ENCODE measurements at regions not wholly inside any gene's neighbourhood (a gene's known extent, or its start where the extent isn't known, plus 50 kb on each side); places are given as distances from the start of the nearest gene placed in this dataset.

GRCh38 chr6:134821928-134822864, 127.7 kb downstream of the ALDH8A1 start:
- no peak overlapping the region for H3K27ac ChIP-seq
- TF ChIP-seq, protein P1, sequence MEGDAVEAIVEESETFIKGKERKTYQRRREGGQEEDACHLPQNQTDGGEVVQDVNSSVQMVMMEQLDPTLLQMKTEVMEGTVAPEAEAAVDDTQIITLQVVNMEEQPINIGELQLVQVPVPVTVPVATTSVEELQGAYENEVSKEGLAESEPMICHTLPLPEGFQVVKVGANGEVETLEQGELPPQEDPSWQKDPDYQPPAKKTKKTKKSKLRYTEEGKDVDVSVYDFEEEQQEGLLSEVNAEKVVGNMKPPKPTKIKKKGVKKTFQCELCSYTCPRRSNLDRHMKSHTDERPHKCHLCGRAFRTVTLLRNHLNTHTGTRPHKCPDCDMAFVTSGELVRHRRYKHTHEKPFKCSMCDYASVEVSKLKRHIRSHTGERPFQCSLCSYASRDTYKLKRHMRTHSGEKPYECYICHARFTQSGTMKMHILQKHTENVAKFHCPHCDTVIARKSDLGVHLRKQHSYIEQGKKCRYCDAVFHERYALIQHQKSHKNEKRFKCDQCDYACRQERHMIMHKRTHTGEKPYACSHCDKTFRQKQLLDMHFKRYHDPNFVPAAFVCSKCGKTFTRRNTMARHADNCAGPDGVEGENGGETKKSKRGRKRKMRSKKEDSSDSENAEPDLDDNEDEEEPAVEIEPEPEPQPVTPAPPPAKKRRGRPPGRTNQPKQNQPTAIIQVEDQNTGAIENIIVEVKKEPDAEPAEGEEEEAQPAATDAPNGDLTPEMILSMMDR (IDR thresholded peaks at IDR 0.05), result no peak
- TF ChIP-seq POLR2A (IDR thresholded peaks at IDR 0.05), result no peak
- WGBS, 2 donors, result 76 to 84% methylated on average over 9 to 10 of the region's 10 CpGs
- peaks cover 2 to 37% (median 13%) of the 10 kb centered on the region in 3 donors for H3K4me1 ChIP-seq
- H3K9me3 ChIP-seq, result no peaks in the 10 kb centered on the region
- intact Hi-C loops (cut with DNase I), result loop anchor here (5.0 kb wide), 1 partner anchor 655 kb away; no protein-coding TSS in a partner anchor
- no peak for DNase-seq
- H3K27me3 ChIP-seq, result no peaks in the 10 kb centered on the region
- no peak overlapping the region for H3K4me3 ChIP-seq
- H3K36me3 ChIP-seq, result no peaks in the 10 kb centered on the region

DNA sequence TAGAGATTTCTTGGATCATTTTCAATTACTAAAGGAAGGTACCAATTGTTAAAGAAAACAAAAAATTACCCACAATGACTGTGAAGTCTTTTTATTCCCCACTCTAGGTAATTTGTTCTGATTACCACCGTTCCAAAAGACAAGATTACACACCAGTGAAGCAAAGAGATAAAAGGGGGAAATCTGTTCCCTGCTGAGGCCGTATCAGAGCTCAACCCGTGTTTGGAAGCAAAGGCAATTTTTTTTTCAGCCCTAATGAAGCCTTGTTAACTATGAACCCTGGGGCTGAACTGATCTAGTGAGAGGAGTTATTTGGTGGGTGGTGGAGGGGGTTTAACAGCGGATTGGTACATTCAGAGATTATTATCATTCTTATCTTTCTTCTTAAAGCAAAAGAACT, 128.5 kb downstream of the ALDH8A1 start:
- H3K36me3 ChIP-seq, result no peaks in the 10 kb centered on the region
- WGBS, 2 donors, result 61 to 66% methylated on average over 4 of the region's 4 CpGs
- TF ChIP-seq, protein P1 (IDR thresholded peaks at IDR 0.05), result no peak
- no peak for TF ChIP-seq POLR2A (IDR thresholded peaks at IDR 0.05)
- no peak overlapping the region for H3K4me3 ChIP-seq
- peaks cover 0 to 29% (median 8%) of the 10 kb centered on the region in 3 donors for H3K4me1 ChIP-seq
- DNase-seq, result no peak
- intact Hi-C loops (cut with DNase I), result loop anchor here (5.0 kb wide), 1 partner anchor 654 kb away; no protein-coding TSS in a partner anchor
- no peaks in the 10 kb centered on the region for H3K27me3 ChIP-seq
- no peak overlapping the region for H3K27ac ChIP-seq
- H3K9me3 ChIP-seq, result no peaks in the 10 kb centered on the region

DNA sequence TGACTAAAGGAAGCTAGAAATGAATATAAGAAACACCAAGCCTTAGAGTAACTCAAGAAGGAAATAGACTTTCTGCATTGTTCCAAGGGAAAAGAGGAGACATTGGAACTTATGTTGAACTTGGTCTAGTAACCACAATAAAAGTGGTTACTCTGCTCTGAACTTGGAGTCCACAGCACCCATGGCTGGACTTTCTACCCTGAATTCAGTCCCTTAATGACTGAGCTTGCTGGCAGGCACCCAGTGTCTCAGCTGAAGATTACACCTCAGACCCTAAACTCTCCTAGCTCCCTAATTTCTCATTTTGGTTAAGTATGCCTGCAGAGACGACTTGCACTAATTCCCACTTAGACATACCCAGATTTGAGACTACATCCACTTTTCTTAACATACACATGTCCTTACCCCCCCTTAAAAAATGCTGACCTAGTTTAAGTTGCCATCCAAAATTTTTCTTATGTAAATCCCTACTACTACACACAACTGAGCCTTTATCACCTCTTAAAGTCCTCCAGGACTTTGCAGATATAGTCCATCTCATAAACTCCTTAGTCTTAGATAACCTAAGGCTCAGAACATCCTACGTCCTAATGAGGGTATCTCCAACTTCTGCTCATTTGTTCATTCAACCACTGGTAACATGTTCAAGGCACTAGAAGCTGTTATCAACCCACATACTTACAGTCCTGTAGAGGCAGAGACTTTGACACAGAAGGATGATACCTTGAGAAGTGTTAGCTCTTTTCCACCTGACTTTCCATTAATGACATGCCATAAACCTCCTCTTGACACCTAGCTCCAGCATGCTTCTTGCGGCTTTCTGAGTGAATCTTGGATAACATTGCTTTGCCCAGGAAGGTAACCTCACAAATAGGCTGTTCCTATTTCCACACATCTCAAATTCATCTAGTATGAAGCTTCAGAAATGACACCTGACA, 129.8 kb downstream of the ALDH8A1 start:
- no peak for TF ChIP-seq POLR2A (IDR thresholded peaks at IDR 0.05)
- TF ChIP-seq, protein P1 (IDR thresholded peaks at IDR 0.05), result no peak
- 88 to 92% methylated on average over 3 of the region's 3 CpGs for WGBS, 2 donors

GRCh38 chr6:134819236-134819635, 130.7 kb downstream of the ALDH8A1 start:
- TF ChIP-seq POLR2A (IDR thresholded peaks at IDR 0.05), result no peak
- TF ChIP-seq, protein P1 (IDR thresholded peaks at IDR 0.05), result no peak
- no peak overlapping the region for H3K4me3 ChIP-seq
- intact Hi-C loops (cut with DNase I), result loop anchor here (10.0 kb wide), 1 partner anchor 174 kb away; no protein-coding TSS in a partner anchor
- H3K27ac ChIP-seq, result no peak overlapping the region
- H3K36me3 ChIP-seq, result no peaks in the 10 kb centered on the region
- H3K27me3 ChIP-seq, result no peaks in the 10 kb centered on the region
- 83 to 86% methylated on average over 2 of the region's 2 CpGs for WGBS, 2 donors
- no peak for DNase-seq
- peaks cover 0 to 26% (median 6%) of the 10 kb centered on the region in 3 donors for H3K4me1 ChIP-seq
- no peaks in the 10 kb centered on the region for H3K9me3 ChIP-seq

More for the DNA sequence above, 129.8 kb downstream of the ALDH8A1 start:
- no peak for DNase-seq
- H3K27ac ChIP-seq, result no peak overlapping the region
- intact Hi-C loops (cut with DNase I), result loop anchor here (5.0 to 10.0 kb wide), 2 partner anchors 175 to 653 kb away; no protein-coding TSS in a partner anchor
- H3K4me1 ChIP-seq, result peaks cover 0 to 25% (median 6%) of the 10 kb centered on the region in 3 donors
- no peaks in the 10 kb centered on the region for H3K36me3 ChIP-seq
- no peaks in the 10 kb centered on the region for H3K9me3 ChIP-seq
- no peak overlapping the region for H3K4me3 ChIP-seq
- no peaks in the 10 kb centered on the region for H3K27me3 ChIP-seq
